ENCODE measurements at regions not wholly inside any gene's neighbourhood (a gene's known extent, or its start where the extent isn't known, plus 50 kb on each side); places are given as distances from the start of the nearest gene placed in this dataset.

- no TSS peak for BruUV-seq (replicated peaks)
- 83% methylated on average over 3 of the region's 3 CpGs for WGBS (ENCODE audit: low lambda C conversion rate)
- Histone ChIP-seq H3K27me3 (ENCODE audit: control insufficient read depth in 1 of 2, insufficient read depth in 2 of 2, low read length in 2 of 2) (no peaks in the 10 kb centered on the region), H3K9me3 (ENCODE audit: low read length) (0 out of 2 replicates have a peak, but pooled peaks cover 4% of the 10 kb centered on the region), H3K27ac (ENCODE audit: extremely low read length, insufficient read depth, low read length) (peak overlapping the region; percentile 96), H3K4me3 (replicated peaks in 1 of 3; ENCODE audit: insufficient read depth in 1 of 3, low read depth in 2 of 3, low read length in 3 of 3) (no peak overlapping the region), H3K4me2 (ENCODE audit: low read depth, low read length) (no peak overlapping the region), H4K20me1 (ENCODE audit: insufficient read depth, low read length) (no peaks in the 10 kb centered on the region), H3K36me3 (replicated peaks in 1 of 2; ENCODE audit: control insufficient read depth in 1 of 2, insufficient read depth in 2 of 2, low read length in 2 of 2) (no peaks in the 10 kb centered on the region), H3K4me1 (ENCODE audit: insufficient read depth, low read length) (peaks cover 64% of the 10 kb centered on the region), H3K9ac (ENCODE audit: insufficient read depth, low read depth, low read length) (no peak overlapping the region), H3K79me2 (ENCODE audit: insufficient read depth, low read length) (no peaks in the 10 kb centered on the region), H2AFZ (ENCODE audit: low read length) (no peak overlapping the region)
- in situ Hi-C loops (cut with HindIII; ENCODE audit: extremely low pct_ligation_motif_present, low pct_unique_long_range_greater_than_20kb) = no loop called here
- ChIA-PET CTCF (ENCODE audit: low intra/inter-chr PET ratio, low total read pairs) (no interaction called here), POLR2A (no interaction called here)
- FAIRE-seq = no peak
- DNase-seq (ENCODE audit: low spot score) = no peak
- ATAC-seq = no peak
- intact Hi-C loops (cut with micrococcal nuclease; ENCODE audit: unreplicated experiment) = no loop called here
- TF ChIP-seq ZNF256 (CRISPR knock-in tag; conservative IDR thresholded peaks at IDR 0.05) (no peak), PRDM10 (CRISPR knock-in tag; IDR thresholded peaks at IDR 0.05; ENCODE audit: low read depth) (no peak), CREB1 (IDR thresholded peaks at IDR 0.05) (no peak), CREB1 (CRISPR knock-in tag; IDR thresholded peaks at IDR 0.05) (0 out of 2 replicates have a peak, but pooled peaks have one; percentile 4), CC2D1A (CRISPR knock-in tag; IDR thresholded peaks at IDR 0.05) (no peak), TOPORS (CRISPR knock-in tag; IDR thresholded peaks at IDR 0.05) (no peak), ZFP1 (CRISPR knock-in tag; IDR thresholded peaks at IDR 0.05) (no peak), RARA (CRISPR knock-in tag; IDR thresholded peaks at IDR 0.05) (peak; percentile 33; the same call in 1 of the 2 replicates), ZNF883 (CRISPR knock-in tag; IDR thresholded peaks at IDR 0.05; ENCODE audit: not compliant biosample characterization) (no peak), ZNF24 (IDR thresholded peaks at IDR 0.05) (0 out of 2 replicates have a peak, but pooled peaks have one; percentile 19), PHB2 (IDR thresholded peaks at IDR 0.05; ENCODE audit: partially characterized antibody) (no peak)
- TF ChIP-seq, protein P1, sequence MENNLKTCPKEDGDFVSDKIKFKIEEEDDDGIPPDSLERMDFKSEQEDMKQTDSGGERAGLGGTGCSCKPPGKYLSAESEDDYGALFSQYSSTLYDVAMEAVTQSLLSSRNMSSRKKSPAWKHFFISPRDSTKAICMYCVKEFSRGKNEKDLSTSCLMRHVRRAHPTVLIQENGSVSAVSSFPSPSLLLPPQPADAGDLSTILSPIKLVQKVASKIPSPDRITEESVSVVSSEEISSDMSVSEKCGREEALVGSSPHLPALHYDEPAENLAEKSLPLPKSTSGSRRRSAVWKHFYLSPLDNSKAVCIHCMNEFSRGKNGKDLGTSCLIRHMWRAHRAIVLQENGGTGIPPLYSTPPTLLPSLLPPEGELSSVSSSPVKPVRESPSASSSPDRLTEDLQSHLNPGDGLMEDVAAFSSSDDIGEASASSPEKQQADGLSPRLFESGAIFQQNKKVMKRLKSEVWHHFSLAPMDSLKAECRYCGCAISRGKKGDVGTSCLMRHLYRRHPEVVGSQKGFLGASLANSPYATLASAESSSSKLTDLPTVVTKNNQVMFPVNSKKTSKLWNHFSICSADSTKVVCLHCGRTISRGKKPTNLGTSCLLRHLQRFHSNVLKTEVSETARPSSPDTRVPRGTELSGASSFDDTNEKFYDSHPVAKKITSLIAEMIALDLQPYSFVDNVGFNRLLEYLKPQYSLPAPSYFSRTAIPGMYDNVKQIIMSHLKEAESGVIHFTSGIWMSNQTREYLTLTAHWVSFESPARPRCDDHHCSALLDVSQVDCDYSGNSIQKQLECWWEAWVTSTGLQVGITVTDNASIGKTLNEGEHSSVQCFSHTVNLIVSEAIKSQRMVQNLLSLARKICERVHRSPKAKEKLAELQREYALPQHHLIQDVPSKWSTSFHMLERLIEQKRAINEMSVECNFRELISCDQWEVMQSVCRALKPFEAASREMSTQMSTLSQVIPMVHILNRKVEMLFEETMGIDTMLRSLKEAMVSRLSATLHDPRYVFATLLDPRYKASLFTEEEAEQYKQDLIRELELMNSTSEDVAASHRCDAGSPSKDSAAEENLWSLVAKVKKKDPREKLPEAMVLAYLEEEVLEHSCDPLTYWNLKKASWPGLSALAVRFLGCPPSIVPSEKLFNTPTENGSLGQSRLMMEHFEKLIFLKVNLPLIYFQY (CRISPR knock-in tag; IDR thresholded peaks at IDR 0.05; ENCODE audit: borderline replicate concordance) = no peak
These were observed 280.3 kb upstream of the KLF3 start for GRCh38 chr4:38383646-38384121.
